B cell (primary cell): ENCODE measurements at regions not wholly inside any gene's neighbourhood (a gene's known extent, or its start where the extent isn't known, plus 50 kb on each side); places are given as distances from the start of the nearest gene placed in this dataset.

Experiments used
- ATAC-seq: fragments of 200-7000 bp; cut with Tn5 transposase; one replicate; pipeline ENCODE4 v1.10.0; 2021; ENCODE audit warnings: low read depth, mild to moderate bottlenecking, moderate number of reproducible peaks, moderate library complexity
- CTCF ChIA-PET: fragments of 350-600 bp; sonication (Branson Sonifier 250); formaldehyde crosslinking; loops from one replicate; lab custom pipeline; 2021; ENCODE audit warnings: antibody characterized with exemption, inconsistent platforms; lab: Charles Lee
- POLR2A ChIA-PET: fragments of 350-600 bp; sonication (Branson Sonifier 250); formaldehyde crosslinking; loops from one replicate; lab custom pipeline; 2021; ENCODE audit warnings: antibody characterized with exemption; lab: Charles Lee
- DNase-seq: peaks from one replicate; pipeline ENCODE4 v3.0.0; 2013
- H2AFZ ChIP-seq: 2 replicates; pipeline ENCODE4 v1.6.1; 2012; ENCODE audit warnings: mild to moderate bottlenecking, low read depth, low read length; ENCODE audit not compliant: insufficient read depth, poor library complexity, severe bottlenecking
- H3K27ac ChIP-seq, 2 donors: 1 replicate in 1 of 2; 2 replicates in 1 of 2; pipeline ENCODE4 v1.5.1; 2012 to 2013; ENCODE audit warnings: low read length in 2 of 2, mild to moderate bottlenecking in 2 of 2, moderate library complexity in 1 of 2
- H3K27me3 ChIP-seq, 4 experiments: fragments of 200-600 bp in 1 of 4; sonication (generic) in 1 of 4; replicated peaks in 1 of 4; 1 replicate in 2 of 4; 2 replicates in 2 of 4; pipeline versions ENCODE4 v1.6.1 to v1.7.0; 2013 to 2016; ENCODE audit warnings: low read length in 3 of 4, mild to moderate bottlenecking in 2 of 4, mixed read lengths in 1 of 4, moderate library complexity in 1 of 4; ENCODE audit not compliant: insufficient read depth in 4 of 4, control insufficient read depth in 3 of 4; ENCODE audit errors: control extremely low read depth in 1 of 4
- H3K36me3 ChIP-seq, 2 experiments: replicated peaks in 1 of 2; 1 replicate in 1 of 2; 2 replicates in 1 of 2; pipeline versions ENCODE4 v1.6.1 to v1.7.1; 2013; ENCODE audit warnings: low read length in 1 of 2; ENCODE audit not compliant: insufficient read depth in 2 of 2, control insufficient read depth in 1 of 2; ENCODE audit errors: control extremely low read depth in 1 of 2, extremely low read depth in 1 of 2
- H3K4me1 ChIP-seq, 2 donors: fragments of 200-600 bp in 1 of 2; sonication (generic) in 1 of 2; 1 replicate in 1 of 2; 2 replicates in 1 of 2; pipeline versions ENCODE4 v1.5.1 to v1.6.1; 2013 to 2017; ENCODE audit warnings: low read length in 2 of 2; ENCODE audit not compliant: control insufficient read depth in 2 of 2, insufficient read depth in 2 of 2
- H3K4me2 ChIP-seq: replicated peaks from 2 replicates; pipeline ENCODE3; 2012; ENCODE audit warnings: mild to moderate bottlenecking, low read depth, low read length; ENCODE audit not compliant: poor library complexity, severe bottlenecking
- H3K4me3 ChIP-seq, 5 experiments: fragments of 200-600 bp in 1 of 5; sonication (generic) in 1 of 5; 1 replicate in 3 of 5; 2 replicates in 2 of 5; pipeline versions ENCODE4 v1.5.1 to v1.7.0; 2011 to 2016; ENCODE audit warnings: low read length in 4 of 5, mild to moderate bottlenecking in 4 of 5, low read depth in 2 of 5, control low read depth in 1 of 5, moderate library complexity in 1 of 5; ENCODE audit not compliant: insufficient read depth in 1 of 5; ENCODE audit errors: control extremely low read depth in 1 of 5, extremely low read depth in 1 of 5
- H3K79me2 ChIP-seq: fragments of 200-600 bp; sonication (generic); one replicate; pipeline ENCODE4 v1.6.0; 2016; ENCODE audit warnings: low read length; ENCODE audit not compliant: control insufficient read depth, insufficient read depth
- H3K9ac ChIP-seq: fragments of 200-600 bp; sonication (generic); 2 replicates; pipeline ENCODE4 v1.6.1; 2017; ENCODE audit warnings: mild to moderate bottlenecking, low read length, moderate library complexity
- H3K9me3 ChIP-seq, 3 donors: one replicate each; pipeline versions ENCODE4 v1.6.1 to v1.7.1; 2013; ENCODE audit warnings: low read length in 2 of 3; ENCODE audit not compliant: control insufficient read depth in 2 of 3, insufficient read depth in 1 of 3; ENCODE audit errors: control extremely low read depth in 1 of 3
- H4K20me1 ChIP-seq: 2 replicates; pipeline ENCODE4 v1.6.0; 2012; ENCODE audit warnings: mild to moderate bottlenecking, low read length; ENCODE audit not compliant: insufficient read depth, control insufficient read depth, poor library complexity, severe bottlenecking
- H3K27ac Mint-ChIP-seq: one replicate; pipeline ENCODE4 v1.8.0; 2021; ENCODE audit warnings: mixed read lengths
- H3K27me3 Mint-ChIP-seq: one replicate; pipeline ENCODE4 v1.8.0; 2021; ENCODE audit warnings: mixed read lengths
- H3K4me1 Mint-ChIP-seq: one replicate; pipeline ENCODE4 v1.8.0; 2021; ENCODE audit warnings: mixed read lengths
- H3K4me3 Mint-ChIP-seq: one replicate; pipeline ENCODE4 v1.8.0; 2021; ENCODE audit warnings: mixed read lengths
- H3K9me3 Mint-ChIP-seq: one replicate; pipeline ENCODE4 v1.8.0; 2022; ENCODE audit warnings: mixed read lengths; ENCODE audit not compliant: insufficient read depth
- EZH2 ChIP-seq: IDR thresholded peaks from 2 replicates; pipeline ENCODE4 v1.6.1; 2012; ENCODE audit warnings: borderline replicate concordance, low read depth, mild to moderate bottlenecking, moderate library complexity, low read length; ENCODE audit not compliant: insufficient read depth, poor library complexity, severe bottlenecking
- WGBS: methylation state at CpG from one replicate; pipeline ENCODE4 v1.1.5; 2013; ENCODE audit warnings: missing lambda C conversion rate; ENCODE audit not compliant: insufficient coverage; 5-methylcytosine and 5-hydroxymethylcytosine counted together
- intact Hi-C: fragments of 100-400 bp; cut with micrococcal nuclease; formaldehyde crosslinking; loops from one replicate; pipeline ENCODE4 v1.10.0; 2022
- TF ChIP-seq, protein P1 (sequence below): fragments of 200-600 bp; IDR thresholded peaks from one replicate; pipeline ENCODE4 v1.8.0; 2022; ENCODE audit warnings: antibody characterized with exemption, mild to moderate bottlenecking

DNA sequence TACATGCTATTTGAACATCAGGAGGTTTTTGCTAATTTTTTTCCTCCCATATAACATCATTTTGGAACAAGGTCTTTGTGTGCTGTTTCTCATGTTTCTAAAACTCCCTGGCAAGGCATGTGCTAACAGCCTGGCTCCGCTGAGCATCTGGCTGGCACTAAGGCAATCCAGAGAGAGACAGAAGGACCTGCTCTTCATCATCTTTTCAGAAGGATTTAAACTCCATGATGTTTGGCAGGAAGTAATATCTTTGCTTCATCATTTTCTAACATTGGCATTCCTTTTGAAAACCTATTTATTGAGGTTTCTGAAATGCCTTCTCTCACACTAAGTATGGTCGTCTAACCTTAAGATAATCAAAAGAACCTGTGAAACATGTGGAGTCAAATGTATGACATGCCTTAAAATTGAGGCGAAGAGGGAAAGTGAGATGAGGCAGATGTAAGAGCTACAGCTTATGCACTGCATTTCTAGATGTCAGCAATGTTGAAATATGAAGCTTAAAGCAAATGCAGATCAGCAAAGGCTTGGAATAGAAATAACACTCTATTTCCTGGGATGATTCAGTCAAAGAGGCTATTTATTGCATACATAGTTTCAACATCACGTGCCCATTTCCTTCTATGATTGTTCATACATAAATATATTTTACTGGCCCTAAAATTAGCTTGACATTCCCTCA lies 592.0 kb downstream of the ZNF385D start:
- no peak overlapping the region for H3K27ac Mint-ChIP-seq
- H3K4me2 ChIP-seq: no peak overlapping the region
- intact Hi-C loops: no loop called here
- H3K27me3 ChIP-seq: no peaks in the 10 kb centered on the region
- H2AFZ ChIP-seq: no peak overlapping the region
- no peak overlapping the region for H3K4me3 ChIP-seq
- CTCF ChIA-PET: interaction anchor here (1.8 kb wide), 1 partner anchor 12 kb away, joined by 3 read pairs; no protein-coding TSS in a partner anchor
- H3K9me3 Mint-ChIP-seq: peaks cover 3% of the 10 kb centered on the region
- POLR2A ChIA-PET: no interaction called here
- H3K4me1 ChIP-seq: no peaks in the 10 kb centered on the region
- no peaks in the 10 kb centered on the region for H3K9me3 ChIP-seq
- H3K27ac ChIP-seq: no peak overlapping the region
- H3K36me3 ChIP-seq: no peaks in the 10 kb centered on the region
- TF ChIP-seq, protein P1, sequence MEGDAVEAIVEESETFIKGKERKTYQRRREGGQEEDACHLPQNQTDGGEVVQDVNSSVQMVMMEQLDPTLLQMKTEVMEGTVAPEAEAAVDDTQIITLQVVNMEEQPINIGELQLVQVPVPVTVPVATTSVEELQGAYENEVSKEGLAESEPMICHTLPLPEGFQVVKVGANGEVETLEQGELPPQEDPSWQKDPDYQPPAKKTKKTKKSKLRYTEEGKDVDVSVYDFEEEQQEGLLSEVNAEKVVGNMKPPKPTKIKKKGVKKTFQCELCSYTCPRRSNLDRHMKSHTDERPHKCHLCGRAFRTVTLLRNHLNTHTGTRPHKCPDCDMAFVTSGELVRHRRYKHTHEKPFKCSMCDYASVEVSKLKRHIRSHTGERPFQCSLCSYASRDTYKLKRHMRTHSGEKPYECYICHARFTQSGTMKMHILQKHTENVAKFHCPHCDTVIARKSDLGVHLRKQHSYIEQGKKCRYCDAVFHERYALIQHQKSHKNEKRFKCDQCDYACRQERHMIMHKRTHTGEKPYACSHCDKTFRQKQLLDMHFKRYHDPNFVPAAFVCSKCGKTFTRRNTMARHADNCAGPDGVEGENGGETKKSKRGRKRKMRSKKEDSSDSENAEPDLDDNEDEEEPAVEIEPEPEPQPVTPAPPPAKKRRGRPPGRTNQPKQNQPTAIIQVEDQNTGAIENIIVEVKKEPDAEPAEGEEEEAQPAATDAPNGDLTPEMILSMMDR: no peak
- TF ChIP-seq EZH2: no peak
- no peaks in the 10 kb centered on the region for H3K27me3 Mint-ChIP-seq
- H3K4me3 Mint-ChIP-seq: no peak overlapping the region
- H3K4me1 Mint-ChIP-seq: no peaks in the 10 kb centered on the region
- ATAC-seq: no peak
- no peak overlapping the region for H3K9ac ChIP-seq
- no peaks in the 10 kb centered on the region for H4K20me1 ChIP-seq
- 100% methylated on average over 2 of the region's 4 CpGs for WGBS
- no peak for DNase-seq
- H3K79me2 ChIP-seq: no peaks in the 10 kb centered on the region

DNA sequence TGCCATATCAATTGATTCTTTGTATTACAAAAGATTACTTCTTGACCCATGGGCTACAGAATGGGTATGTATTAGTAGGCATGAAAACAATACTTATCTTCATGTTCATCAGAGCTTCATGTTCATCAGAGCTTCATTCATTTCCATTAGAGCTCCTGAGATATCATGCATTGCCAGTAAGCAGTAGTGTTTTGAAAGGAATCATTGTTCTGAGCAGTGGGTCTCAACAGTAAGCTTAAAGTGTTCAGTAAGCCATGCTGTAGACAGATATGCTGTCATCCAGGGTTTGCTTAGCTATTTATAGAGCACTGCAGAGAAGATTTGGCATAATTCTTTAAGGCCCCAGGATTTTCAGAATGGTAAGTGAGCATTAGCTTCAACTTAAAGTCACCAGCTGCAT lies 596.1 kb downstream of the ZNF385D start:
- Histone ChIP-seq H3K4me1 (no peaks in the 10 kb centered on the region), H3K4me3 (no peak overlapping the region), H3K9me3 (no peaks in the 10 kb centered on the region), H3K9ac (no peak overlapping the region), H3K27ac (no peak overlapping the region), H3K36me3 (no peaks in the 10 kb centered on the region), H3K27me3 (no peaks in the 10 kb centered on the region), H3K4me2 (no peak overlapping the region), H2AFZ (no peak overlapping the region), H3K79me2 (no peaks in the 10 kb centered on the region), H4K20me1 (no peaks in the 10 kb centered on the region)
- no peak for DNase-seq
- ATAC-seq: no peak
- Mint-ChIP-seq H3K4me3 (no peak overlapping the region), H3K27ac (no peak overlapping the region), H3K27me3 (no peaks in the 10 kb centered on the region), H3K4me1 (no peaks in the 10 kb centered on the region), H3K9me3 (no peaks in the 10 kb centered on the region)
- ChIA-PET CTCF (no interaction called here), POLR2A (no interaction called here)
- intact Hi-C loops: no loop called here
- no peak for TF ChIP-seq EZH2
- TF ChIP-seq, protein P1: no peak
